COLO829 (cell line): ENCODE measurements at regions not wholly inside any gene's neighbourhood (a gene's known extent, or its start where the extent isn't known, plus 50 kb on each side); places are given as distances from the start of the nearest gene placed in this dataset.
"Not testable (repeated sequence)": the region's sequence is repeated elsewhere in the genome, so short reads cannot be mapped to it uniquely, and the experiment has no call there.

Experiments
- DNase-seq: peaks from one replicate; pipeline ENCODE4 v3.0.0; 2012; ENCODE audit warnings: low spot score

GRCh38 chr2:89756616-89757015 is 1065.1 kb downstream of the RPIA start:
- not testable (repeated sequence) for DNase-seq

DNA sequence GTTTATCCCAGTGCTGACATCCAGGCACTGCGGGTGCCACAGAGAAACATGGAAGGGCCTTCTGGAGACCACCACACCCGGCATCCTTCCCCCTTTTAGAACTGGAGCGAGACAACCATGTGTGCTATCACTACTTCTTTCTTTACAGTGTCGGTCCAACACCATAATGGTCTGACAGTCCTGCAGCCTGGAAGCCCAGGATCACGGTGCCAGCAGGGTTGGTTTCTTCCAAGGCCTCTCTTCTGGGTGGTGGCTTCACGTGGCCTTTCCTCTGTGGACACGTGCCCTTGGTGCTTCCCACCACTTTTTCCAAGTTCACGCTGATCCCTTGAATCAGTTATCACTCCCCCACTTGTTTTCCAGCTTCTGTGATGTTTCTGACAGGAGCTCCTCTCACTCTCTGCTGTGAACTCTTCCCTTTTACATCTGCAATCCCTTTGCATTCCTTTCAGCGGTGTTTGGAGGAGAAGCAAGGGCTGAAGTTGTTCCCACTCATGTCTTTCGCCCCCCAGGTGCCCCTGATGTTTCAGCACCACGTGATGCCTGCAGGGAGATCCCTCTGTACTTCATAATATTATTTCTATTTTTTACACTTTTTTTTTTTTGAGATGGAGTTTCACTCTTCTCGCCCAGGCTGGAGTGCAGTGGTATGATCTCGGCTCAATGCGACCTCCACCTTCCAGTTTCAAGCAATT is 1067.0 kb downstream of the RPIA start:
- not testable (repeated sequence) for DNase-seq

DNA sequence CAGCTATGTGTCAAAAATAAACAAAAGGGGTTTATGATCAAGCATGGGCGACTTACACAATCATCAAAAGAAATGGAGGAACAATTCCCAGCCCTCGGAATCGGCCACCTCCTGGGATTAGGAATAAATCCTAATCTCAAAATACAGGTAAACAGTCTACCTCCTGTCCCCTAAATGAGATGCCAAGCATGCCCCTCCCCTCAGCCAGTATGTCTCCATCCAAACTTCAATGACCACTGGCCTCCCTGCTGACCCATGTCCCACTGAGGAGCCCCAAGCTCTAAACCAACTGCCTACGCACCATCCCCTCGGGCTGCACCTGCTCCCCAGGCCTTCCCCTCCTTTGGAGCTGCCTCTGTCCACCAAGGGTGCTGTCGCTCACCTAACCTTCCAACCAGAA is 1069.3 kb downstream of the RPIA start:
- not testable (repeated sequence) for DNase-seq

DNA sequence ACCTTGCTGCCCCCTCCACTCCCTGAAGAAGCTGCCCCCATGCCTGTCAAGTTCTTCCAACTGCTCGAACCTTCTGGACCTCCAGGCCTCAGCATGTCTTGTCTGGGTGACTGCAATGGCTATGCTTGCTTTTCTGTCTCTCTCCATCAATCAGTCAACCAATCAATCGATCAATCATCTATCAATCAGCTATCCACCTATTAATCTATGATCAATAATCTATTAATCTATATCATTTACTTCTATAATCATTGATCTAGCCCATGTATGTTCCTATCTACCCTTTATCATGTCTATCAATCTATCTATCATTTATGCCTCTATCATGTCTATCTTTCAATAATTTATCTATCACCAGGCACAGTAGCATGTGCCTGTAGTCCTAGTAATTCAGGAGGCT is 1069.7 kb downstream of the RPIA start:
- not testable (repeated sequence) for DNase-seq

DNA sequence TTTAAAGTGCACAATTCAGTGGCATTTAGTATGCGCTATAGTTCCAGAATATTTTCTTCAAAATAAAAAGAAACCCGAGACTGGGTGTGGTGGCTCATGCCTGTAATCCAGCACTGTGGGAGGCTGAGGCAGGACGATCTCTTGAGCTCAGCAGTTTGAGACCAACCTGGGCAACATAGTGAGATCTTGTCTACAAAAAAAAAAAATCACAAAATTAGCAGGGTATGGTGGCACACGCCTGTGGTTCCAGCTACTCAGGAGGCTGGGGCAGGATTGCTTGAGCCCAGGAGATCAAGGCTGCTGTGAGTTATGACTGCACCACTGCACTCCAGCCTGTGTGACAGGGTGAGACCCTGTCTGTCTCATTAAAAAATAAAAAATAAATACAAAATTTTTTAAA is 1070.4 kb downstream of the RPIA start:
- DNase-seq, result not testable (repeated sequence)

DNA sequence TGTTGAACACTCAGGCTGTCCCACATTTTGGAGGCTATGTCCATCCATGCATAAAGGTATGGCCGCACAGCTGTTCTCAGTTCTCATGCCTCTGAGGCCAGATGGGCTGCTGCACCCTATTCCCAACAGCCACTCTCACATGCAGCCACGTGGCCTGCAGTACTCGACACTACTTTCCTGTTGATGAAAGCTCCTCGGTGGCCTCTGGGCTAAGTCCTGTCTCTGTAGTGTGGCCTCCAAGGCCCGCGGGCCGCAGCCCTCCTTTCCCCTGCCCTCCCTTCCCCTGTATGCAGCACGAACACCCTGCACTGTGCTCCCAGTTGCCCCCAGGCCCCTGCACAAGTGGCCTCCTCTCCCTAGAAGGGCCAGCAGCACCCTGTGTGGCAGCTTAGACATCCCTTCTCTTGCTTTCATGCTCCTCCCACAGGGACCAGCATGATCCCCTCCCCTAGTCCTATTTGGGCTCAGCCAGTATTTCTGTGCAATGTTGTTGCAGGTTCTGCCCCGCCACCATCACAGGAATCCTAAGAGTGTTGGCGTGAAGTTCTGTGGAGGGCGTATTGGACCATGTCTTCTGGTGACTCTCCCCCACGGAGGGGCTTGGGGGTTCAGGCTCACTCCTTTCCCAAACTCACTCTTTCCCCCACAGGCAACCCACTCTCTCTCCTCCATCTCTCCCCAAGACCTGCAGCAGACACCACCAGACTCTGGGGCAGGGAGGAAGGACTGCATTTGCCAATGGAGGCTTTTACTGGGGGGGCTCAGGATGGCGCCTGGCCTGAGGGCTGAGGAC is 1071.2 kb downstream of the RPIA start:
- DNase-seq, result not testable (repeated sequence)

DNA sequence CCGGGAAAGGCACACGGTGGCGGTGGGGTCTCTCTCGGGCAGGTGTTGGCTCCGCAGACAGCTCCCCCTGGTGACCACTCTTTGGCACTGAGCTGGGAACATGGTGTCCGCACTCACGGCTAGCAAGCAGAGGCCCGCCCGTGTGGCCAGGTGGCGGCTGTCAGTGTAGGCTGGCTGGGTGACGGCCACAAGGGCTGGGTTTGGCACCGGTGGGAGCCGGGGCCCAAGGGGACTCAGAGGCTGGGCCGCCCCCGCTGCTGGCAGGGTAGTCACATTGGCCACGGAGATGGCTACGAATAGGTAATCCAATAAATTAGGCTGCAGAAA is 1071.7 kb downstream of the RPIA start:
- DNase-seq, result no peak

DNA sequence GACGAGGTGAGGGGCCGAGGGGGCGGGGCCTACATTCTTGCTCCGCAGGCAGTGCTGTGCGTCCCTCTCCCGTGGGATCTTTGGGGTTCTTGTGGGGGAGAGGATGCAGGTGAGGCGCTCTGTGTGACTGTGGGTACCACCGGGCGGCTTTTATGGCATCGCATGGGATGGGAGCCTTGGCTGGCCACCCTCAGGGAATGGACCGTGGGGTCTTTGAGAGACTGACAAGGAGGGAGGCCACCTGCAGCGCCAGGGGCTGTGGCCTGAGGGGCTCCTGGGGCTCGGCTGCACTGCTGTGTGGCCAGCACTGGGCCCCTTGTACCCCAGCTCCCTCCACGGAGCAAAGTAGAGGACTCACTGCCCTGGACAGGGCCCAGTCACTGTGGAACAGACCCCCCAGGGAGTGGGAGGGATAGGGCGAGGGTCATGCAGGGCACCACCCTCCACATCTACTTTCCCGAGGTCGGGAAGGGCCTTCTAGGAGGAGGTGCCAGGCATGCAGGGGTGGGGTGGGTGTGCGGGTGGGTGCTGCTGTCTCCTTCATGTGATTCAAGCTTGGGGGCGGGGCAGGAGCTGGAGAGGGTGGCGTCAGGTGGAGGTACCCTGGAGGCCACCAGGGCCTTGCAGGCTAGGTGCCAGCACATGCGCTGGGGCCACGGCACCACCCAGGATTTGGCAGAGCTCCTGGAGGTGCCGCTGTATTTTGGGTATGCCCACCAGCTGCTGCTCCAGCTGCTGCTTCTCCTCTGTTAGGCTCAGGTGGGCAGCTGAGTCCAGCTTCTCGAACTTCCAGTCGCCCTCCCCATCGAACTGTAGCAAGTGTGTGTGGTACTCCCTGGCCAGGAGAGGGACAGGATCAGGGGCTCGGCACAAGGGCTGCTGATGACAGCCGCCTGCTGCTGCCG is 1072.4 kb downstream of the RPIA start:
- DNase-seq, result no peak

GRCh38 chr2:89764571-89765360 is 1073.3 kb downstream of the RPIA start:
- not testable (repeated sequence) for DNase-seq

- not testable (repeated sequence) for DNase-seq
Observed at GRCh38 chr2:89765361-89765718, 1073.9 kb downstream of the RPIA start.

GRCh38 chr2:89766141-89766990 is 1074.9 kb downstream of the RPIA start:
- not testable (repeated sequence) for DNase-seq

DNA sequence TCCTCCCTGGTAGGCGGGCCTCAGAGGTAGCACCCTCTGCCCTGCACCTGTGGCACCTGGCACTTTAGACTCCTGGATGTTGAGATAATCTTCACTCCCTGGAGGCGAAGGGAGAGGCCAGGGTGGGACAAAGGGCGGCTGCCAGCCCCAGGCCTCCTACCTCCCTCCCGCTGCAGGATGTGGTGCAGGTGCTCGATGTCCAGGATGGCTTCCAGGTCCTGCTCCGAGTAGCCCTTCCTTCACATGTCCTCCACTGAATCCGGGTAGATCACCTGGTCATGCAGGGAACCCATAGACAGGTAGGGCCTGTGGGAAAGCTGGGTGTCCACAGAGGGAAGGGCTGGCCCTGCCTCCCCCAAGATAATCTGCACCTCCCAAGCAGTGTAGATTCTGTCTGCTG is 1075.6 kb downstream of the RPIA start:
- not testable (repeated sequence) for DNase-seq

DNA sequence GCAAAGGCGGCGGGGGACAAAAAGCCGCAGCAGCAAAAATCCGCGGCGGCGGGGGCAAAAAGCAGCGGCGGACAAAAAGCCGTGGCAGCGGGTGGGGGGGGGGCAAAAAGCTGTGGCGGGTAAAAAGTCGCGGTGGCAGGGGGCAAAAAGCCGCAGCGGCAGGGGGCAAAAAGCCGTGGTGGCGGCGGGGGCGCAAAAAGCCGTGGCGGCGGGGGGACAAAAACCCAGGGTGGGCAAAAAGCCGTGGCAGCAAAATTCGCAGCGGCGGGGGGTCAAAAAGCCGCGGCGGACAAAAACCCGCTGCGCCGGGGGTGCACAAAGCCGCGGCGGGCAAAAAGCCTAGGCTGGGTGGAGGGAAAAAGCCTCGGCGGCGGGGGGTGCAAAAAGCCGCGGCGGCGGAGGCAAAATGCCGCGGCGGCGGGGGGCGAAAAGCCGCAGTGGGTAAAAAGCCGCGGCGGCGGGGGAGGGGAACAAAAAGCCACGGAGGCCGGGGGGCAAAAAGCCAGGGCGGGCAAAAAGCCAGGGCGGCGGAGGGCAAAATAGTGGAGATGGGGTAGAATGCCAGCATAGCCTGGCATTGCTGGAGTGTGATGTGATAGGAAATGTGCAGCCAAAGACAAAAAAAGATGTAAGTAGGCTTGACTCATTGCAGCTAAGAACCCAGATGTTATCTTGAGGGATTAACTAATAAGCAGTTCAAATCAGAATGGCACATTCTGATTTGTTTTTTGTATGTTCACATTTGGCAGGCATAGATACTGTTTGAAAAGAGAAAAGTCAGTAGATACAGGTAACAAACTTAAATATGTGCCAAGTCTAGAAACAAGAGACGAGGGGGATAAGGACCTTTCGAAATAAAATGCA is 1076.3 kb downstream of the RPIA start:
- no peak for DNase-seq

DNA sequence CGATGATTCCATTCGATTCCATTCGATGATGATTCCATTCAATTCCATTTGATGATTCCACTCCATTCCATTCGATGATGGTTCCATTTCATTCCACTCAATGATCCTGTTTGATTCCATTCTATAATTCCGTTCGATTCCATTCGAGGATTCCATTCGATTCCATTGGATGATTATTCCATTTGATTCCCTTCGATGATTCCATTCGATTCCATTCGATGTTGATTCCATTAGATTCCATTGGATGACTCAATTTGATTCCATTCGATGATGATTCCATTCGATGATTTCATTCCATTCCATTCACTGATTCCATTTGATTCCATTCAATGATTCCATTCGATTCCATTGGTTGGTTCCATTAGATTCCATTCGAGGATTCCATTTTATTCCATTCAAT is 1084.4 kb downstream of the RPIA start:
- no peak for DNase-seq

DNA sequence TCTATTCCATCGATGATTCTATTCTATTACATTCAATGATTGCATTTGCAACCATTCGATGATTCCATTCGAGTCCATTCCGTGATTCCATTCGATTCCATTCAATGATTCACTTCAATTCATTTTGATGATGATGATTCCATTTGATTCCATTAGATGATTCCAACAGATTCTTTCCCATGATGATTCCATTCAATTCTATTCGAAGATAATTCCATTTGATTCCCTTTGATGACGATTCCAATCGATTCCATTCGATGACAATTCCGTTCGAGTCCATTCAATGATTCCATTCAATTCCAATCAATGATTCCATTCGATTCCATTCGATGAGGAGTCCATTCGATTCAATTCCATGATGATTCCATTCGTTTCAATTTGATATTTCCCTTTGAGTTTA is 1088.8 kb downstream of the RPIA start:
- no peak for DNase-seq

- no peak for DNase-seq
Observed at GRCh38 chr2:89781962-89782361, 1090.5 kb downstream of the RPIA start.

DNA sequence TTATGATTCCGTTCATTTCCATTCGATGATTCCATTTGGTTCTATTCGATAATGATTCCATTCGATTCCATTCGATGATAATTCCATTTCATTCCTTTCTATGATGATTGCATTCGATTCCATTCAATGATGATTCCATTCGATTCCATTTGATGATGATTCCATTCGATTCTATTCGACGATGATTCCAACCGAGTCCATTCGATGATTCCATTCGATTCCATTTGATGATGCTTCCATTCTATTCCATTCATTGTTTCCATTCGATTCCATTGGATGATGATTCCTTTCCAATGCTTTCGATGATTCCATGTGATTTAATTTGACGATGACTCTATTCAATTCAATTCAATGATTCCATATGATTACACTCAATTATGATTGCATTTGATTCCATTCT is 1093.5 kb downstream of the RPIA start:
- no peak for DNase-seq

GRCh38 chr2:89785528-89785927 is 1094.1 kb downstream of the RPIA start:
- not testable (repeated sequence) for DNase-seq

- DNase-seq, result not testable (repeated sequence)
Observed at GRCh38 chr2:89786642-89787041, 1095.2 kb downstream of the RPIA start.

GRCh38 chr2:89795530-89795929 is 1104.1 kb downstream of the RPIA start:
- not testable (repeated sequence) for DNase-seq
